GM19438 (cell line): ENCODE measurements at regions not wholly inside any gene's neighbourhood (a gene's known extent, or its start where the extent isn't known, plus 50 kb on each side); places are given as distances from the start of the nearest gene placed in this dataset.
"Not testable (repeated sequence)": the region's sequence is repeated elsewhere in the genome, so short reads cannot be mapped to it uniquely, and the experiment has no call there.

Experiments used
- ATAC-seq: cut with Tn5 transposase; IDR thresholded peaks from one replicate; pipeline ENCODE4 v1.9.1; 2021; ENCODE audit warnings: low read depth; ENCODE audit not compliant: unreplicated experiment

DNA sequence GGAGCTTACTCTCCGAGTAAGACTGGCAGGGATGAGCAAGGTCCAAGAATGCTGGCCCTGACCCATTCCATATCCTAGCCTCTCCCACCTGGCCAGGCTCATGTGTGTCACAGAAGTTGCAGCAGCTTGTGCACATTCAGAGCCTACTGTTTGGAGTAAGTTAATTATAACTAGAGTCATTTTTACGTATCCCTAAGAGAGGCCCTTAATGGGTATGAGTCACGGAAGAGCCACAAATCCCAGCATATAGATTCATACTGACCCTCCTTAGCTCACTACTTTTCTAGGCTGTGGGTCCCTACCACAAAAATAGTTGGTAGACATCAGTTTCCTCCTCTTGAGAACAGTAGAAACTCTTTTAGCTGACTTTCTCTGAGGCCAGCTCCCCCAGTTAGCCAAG, 118.3 kb upstream of the FRG1 start:
- no peak for ATAC-seq

DNA sequence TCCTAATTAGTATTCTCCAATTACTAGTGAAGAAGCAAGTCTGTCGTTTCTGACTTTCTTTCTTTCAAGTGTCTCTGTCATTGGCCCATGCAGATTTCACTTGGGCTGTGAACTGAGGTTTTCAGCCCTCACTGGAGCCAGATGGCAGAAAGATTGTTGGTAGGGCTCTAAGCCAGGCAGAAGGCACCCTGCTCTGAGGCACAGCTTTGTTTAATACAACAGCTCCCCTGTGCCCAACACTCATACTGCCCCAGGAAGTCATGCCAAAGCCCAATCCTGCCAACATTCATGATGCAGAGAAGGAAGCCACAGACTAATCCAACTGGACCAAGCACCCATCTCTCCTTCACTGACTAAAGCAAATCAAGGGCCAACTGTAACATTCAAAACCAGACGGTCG, 117.1 kb upstream of the FRG1 start:
- ATAC-seq = no peak

DNA sequence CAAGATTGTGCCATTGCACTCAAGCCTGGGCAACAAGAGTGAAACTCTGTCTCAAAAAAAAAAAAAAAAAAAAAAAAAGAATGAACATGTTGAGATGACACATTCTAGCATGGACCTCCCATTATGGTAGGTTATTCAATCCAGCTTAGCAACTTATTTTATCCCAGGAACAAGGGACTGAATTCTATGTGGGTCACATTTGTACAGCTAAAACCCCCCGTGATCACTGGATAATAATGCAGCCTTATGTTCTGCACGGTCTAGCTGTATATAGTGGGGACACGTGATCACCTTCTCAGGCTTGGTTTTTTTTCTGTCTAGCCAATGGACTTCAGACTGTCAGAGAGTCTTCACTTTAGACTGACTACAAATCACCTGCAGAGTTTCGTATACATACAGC, 115.2 kb upstream of the FRG1 start:
- no peak for ATAC-seq

DNA sequence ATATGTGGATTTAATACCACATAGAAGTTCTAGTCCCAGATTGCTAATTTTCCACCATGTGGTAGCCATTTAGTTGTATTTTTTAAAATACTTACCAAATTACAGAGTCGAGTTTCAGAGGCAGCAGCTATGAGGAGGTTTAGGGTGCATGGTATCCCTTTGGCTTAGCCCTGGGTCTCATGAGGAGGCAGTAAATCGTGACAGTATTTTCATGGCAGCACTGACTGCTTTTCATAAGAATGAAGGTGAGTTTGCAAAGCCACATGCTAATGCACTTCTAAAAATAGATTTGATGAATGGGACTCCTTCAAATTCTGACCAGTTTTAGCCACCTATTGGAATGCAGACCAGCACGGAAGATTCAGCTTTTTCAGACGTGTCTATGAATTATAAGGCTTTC, 114.0 kb upstream of the FRG1 start:
- ATAC-seq = no peak

- no peak for ATAC-seq
Observed at GRCh38 chr4:189828081-189828697, 112.5 kb upstream of the FRG1 start.

- no peak for ATAC-seq
Observed at GRCh38 chr4:189832528-189832927, 108.1 kb upstream of the FRG1 start.

GRCh38 chr4:189834616-189835015, 106.1 kb upstream of the FRG1 start:
- ATAC-seq = no peak

DNA sequence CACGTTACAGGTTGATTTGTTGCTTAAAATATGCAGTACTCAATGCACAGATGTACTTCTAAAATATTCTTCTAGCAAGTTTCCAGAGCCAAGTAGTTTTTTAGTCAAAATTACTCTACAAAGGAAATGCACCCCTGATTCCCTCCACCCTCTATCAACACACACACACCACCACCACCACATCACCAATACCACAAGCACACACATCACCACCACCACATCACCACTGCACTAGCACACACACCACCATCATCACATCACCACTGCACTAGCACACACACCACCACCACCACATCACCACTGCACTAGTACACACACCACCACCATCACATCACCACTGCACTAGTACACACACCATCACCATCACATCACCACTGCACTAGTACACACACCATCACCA, 105.2 kb upstream of the FRG1 start:
- ATAC-seq = no peak

DNA sequence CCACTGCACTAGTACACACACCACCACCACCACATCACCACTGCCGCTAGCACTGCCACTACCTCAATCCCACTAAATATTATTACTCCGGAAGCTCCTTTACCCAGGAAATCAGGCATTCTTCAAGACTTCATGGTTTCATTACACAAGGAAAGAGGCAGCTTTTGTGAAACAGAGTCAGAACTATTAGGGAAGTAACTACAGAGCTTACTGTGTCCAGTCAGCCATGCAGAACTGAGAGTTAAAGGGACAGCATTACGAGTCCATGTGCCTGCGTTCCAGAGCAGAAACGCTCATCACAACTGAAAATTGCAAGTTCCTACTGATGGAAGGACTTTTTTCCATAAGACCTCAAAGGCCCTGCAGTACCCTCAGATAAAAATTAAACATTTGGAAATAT, 103.2 kb upstream of the FRG1 start:
- ATAC-seq = no peak

DNA sequence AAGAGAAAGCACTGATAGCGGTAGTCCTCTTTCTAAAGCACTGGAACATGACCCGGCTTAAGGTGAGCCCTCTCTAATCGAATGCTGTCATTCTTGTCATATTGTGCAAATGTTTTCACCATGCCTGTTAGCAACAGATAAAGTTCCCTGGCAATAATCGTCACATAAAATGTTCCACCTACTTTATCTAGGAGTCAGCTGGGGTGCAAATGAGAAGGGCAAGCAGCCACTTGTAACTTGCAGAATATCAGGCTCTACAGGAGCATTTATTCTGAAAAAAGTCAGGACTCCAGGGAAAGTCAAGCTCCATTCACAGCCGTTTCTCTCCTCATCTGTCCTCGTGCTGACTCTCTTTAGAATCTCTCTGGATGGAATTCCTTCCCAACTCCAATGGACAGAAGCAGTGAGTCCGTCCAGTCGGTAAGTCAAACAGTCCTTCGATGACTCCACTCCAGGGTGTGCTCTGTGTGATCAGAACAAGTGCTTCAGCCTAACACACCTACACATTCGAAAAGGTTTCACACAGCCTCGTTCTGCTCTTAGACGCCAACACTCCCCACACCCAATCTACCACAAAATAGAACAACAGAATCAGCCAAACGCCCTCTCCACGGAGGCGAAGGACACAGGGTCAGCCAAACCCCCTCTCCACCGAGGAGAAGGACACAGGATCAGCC, 101.7 kb upstream of the FRG1 start:
- no peak for ATAC-seq

DNA sequence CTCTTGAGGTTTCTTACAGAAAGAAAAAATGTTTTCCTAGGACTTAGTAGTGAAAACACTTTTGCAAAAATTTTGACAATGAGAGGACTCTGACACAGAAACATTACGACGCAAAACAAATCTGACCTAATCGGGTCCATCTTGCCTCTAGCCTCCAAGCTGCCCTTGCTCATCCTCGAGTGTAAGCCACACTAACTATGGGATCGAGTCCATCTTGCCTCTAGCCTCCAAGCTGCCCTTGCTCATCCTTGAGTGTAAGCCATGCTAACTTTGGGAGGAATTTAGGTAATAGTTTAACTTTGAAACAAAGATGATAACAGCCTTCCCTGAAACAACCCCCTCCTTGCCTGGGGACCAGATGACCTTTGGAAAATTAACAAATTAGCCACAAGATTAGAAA, 100.3 kb upstream of the FRG1 start:
- ATAC-seq = no peak

GRCh38 chr4:189843413-189844009, 97.2 kb upstream of the FRG1 start:
- ATAC-seq = no peak

- no peak for ATAC-seq
Observed at GRCh38 chr4:189845145-189845846, 95.4 kb upstream of the FRG1 start.

GRCh38 chr4:189846094-189846493, 94.6 kb upstream of the FRG1 start:
- not testable (repeated sequence) for ATAC-seq

- not testable (repeated sequence) for ATAC-seq
Observed at GRCh38 chr4:189846608-189847007, 94.1 kb upstream of the FRG1 start.

- ATAC-seq = not testable (repeated sequence)
Observed at GRCh38 chr4:189848672-189849071, 92.0 kb upstream of the FRG1 start.

- peak; percentile 89 for ATAC-seq
Observed at GRCh38 chr4:189850239-189850856, 90.3 kb upstream of the FRG1 start.

DNA sequence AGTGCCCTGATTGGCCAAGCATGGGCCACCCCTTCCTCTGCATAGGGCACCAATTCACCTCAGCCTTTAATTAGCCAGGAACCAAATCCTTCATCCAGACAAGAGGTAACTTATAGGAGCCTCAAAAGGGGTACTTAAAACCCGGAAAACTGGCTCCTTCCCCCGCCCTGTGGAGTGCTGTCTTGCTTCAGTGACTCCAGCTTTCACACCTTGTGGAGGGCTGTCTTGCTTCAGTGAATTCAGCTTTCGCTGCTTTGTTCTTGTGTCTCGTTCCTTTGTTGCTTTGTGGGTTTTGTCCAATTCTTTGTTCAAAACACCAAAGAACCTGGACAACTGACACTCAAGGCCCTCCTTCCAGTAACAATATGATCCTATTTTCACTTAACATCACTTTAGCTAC, 82.2 kb upstream of the FRG1 start:
- ATAC-seq = no peak

- no peak for ATAC-seq
Observed at GRCh38 chr4:189861101-189861500, 79.6 kb upstream of the FRG1 start.

- no peak for ATAC-seq
Observed at GRCh38 chr4:189869236-189869635, 71.4 kb upstream of the FRG1 start.
